Natural killer cell (primary cell): ENCODE measurements at regions not wholly inside any gene's neighbourhood (a gene's known extent, or its start where the extent isn't known, plus 50 kb on each side); places are given as distances from the start of the nearest gene placed in this dataset.

ENCODE experiments used
- ATAC-seq, 3 donors: fragments of 150-1000 bp in 2 of 3; fragments of 200-7000 bp in 1 of 3; cut with Tn5 transposase; 1 replicate in 1 of 3; 2 replicates in 2 of 3; pipeline ENCODE4 v1.10.0; 2021; ENCODE audit warnings: mild to moderate bottlenecking in 2 of 3, moderate library complexity in 2 of 3
- DNase-seq, 2 donors: peaks; one replicate each; pipeline versions ENCODE4 v3.0.0 to v3.0.0-alpha.2; 2013 to 2021; ENCODE audit warnings: mixed read lengths in 1 of 2
- H3K27ac ChIP-seq: one replicate; pipeline ENCODE4 v1.5.1; 2013; ENCODE audit warnings: mild to moderate bottlenecking, low read length
- H3K27me3 ChIP-seq: one replicate; pipeline ENCODE4 v1.6.1; 2013; ENCODE audit warnings: low read length; ENCODE audit not compliant: control insufficient read depth, insufficient read depth
- H3K36me3 ChIP-seq: one replicate; pipeline ENCODE4 v1.6.1; 2013; ENCODE audit warnings: low read length; ENCODE audit not compliant: control insufficient read depth, insufficient read depth
- H3K4me1 ChIP-seq: one replicate; pipeline ENCODE4 v1.6.1; 2013; ENCODE audit warnings: low read length; ENCODE audit not compliant: control insufficient read depth, insufficient read depth
- H3K4me3 ChIP-seq: one replicate; pipeline ENCODE4 v1.5.1; 2013; ENCODE audit warnings: low read length
- H3K9me3 ChIP-seq: one replicate; pipeline ENCODE4 v1.6.1; 2013; ENCODE audit warnings: low read length; ENCODE audit not compliant: control insufficient read depth, insufficient read depth
- H3K27ac Mint-ChIP-seq, 2 donors: one replicate each; pipeline ENCODE4 v1.8.0; 2022; ENCODE audit warnings: mild to moderate bottlenecking in 2 of 2, mixed read lengths in 2 of 2, moderate library complexity in 1 of 2
- H3K27me3 Mint-ChIP-seq, 2 donors: one replicate each; pipeline ENCODE4 v1.8.0; 2022; ENCODE audit warnings: low read depth in 2 of 2, mixed read lengths in 2 of 2
- H3K36me3 Mint-ChIP-seq: one replicate; pipeline ENCODE4 v1.8.0; 2022; ENCODE audit warnings: mixed read lengths
- H3K4me1 Mint-ChIP-seq, 2 donors: one replicate each; pipeline ENCODE4 v1.8.0; 2022; ENCODE audit warnings: mixed read lengths in 2 of 2
- H3K4me3 Mint-ChIP-seq: one replicate; pipeline ENCODE4 v1.8.0; 2022; ENCODE audit warnings: mild to moderate bottlenecking, moderate library complexity, mixed read lengths
- H3K9me3 Mint-ChIP-seq, 2 donors: one replicate each; pipeline ENCODE4 v1.8.0; 2022; ENCODE audit warnings: mixed read lengths in 2 of 2
- CTCF ChIP-seq: fragments of 200-600 bp; IDR thresholded peaks from one replicate; pipeline ENCODE4 v1.8.0; 2022; ENCODE audit warnings: antibody characterized with exemption
- WGBS: methylation state at CpG from one replicate; pipeline ENCODE4 v1.1.7; 2013; ENCODE audit warnings: missing lambda C conversion rate; ENCODE audit not compliant: insufficient coverage; 5-methylcytosine and 5-hydroxymethylcytosine counted together
- intact Hi-C: fragments of 100-400 bp; cut with micrococcal nuclease; formaldehyde crosslinking; loops from one replicate; pipeline ENCODE4 v1.14.2; 2022

- Histone ChIP-seq H3K4me3 (no peak overlapping the region), H3K4me1 (no peaks in the 10 kb centered on the region), H3K36me3 (no peaks in the 10 kb centered on the region), H3K27ac (no peak overlapping the region), H3K27me3 (no peaks in the 10 kb centered on the region), H3K9me3 (peaks cover 8% of the 10 kb centered on the region)
- H3K27me3 Mint-ChIP-seq = no peaks in the 10 kb centered on the region
- intact Hi-C loops = no loop called here
- peaks cover 2 to 12% of the 10 kb centered on the region in 2 donors for H3K9me3 Mint-ChIP-seq
- H3K4me1 Mint-ChIP-seq = no peaks in the 10 kb centered on the region
- 91% methylated on average over 3 of the region's 3 CpGs for WGBS
- H3K27ac Mint-ChIP-seq = no peak overlapping the region
- ATAC-seq (no peak), DNase-seq (no peak)
- H3K4me3 Mint-ChIP-seq = no peak overlapping the region
- H3K36me3 Mint-ChIP-seq = no peaks in the 10 kb centered on the region
- TF ChIP-seq CTCF = no peak
Measured at GRCh38 chrX:122880952-122881351, 303.1 kb upstream of the GRIA3 start.

GRCh38 chrX:122890729-122891128 lies 293.3 kb upstream of the GRIA3 start:
- Histone ChIP-seq H3K27ac (no peak overlapping the region), H3K36me3 (no peaks in the 10 kb centered on the region), H3K4me3 (no peak overlapping the region), H3K9me3 (no peaks in the 10 kb centered on the region), H3K4me1 (no peaks in the 10 kb centered on the region), H3K27me3 (no peaks in the 10 kb centered on the region)
- no peak overlapping the region for H3K4me3 Mint-ChIP-seq
- DNase-seq = no peak
- no peaks in the 10 kb centered on the region for H3K4me1 Mint-ChIP-seq
- no peaks in the 10 kb centered on the region for H3K36me3 Mint-ChIP-seq
- no peaks in the 10 kb centered on the region for H3K27me3 Mint-ChIP-seq
- intact Hi-C loops = no loop called here
- H3K27ac Mint-ChIP-seq = no peak overlapping the region
- TF ChIP-seq CTCF = no peak
- ATAC-seq = no peak
- H3K9me3 Mint-ChIP-seq = peaks cover 0 to 2% of the 10 kb centered on the region in 2 donors

- no peaks in the 10 kb centered on the region for H3K27me3 ChIP-seq
- WGBS = 83% methylated on average over 7 of the region's 7 CpGs
- no peaks in the 10 kb centered on the region for H3K4me1 ChIP-seq
- Mint-ChIP-seq H3K36me3 (no peaks in the 10 kb centered on the region), H3K27me3 (no peaks in the 10 kb centered on the region), H3K4me1 (no peaks in the 10 kb centered on the region), H3K27ac (no peak overlapping the region), H3K9me3 (peaks cover 3 to 11% of the 10 kb centered on the region in 2 donors), H3K4me3 (no peak overlapping the region)
- ATAC-seq (no peak), DNase-seq (no peak)
- H3K4me3 ChIP-seq = no peak overlapping the region
- no peaks in the 10 kb centered on the region for H3K9me3 ChIP-seq
- TF ChIP-seq CTCF = no peak
- H3K27ac ChIP-seq = no peak overlapping the region
- H3K36me3 ChIP-seq = no peaks in the 10 kb centered on the region
- intact Hi-C loops = no loop called here
Measured at GRCh38 chrX:122906726-122907125, 277.4 kb upstream of the GRIA3 start.

- no peak for TF ChIP-seq CTCF
- Mint-ChIP-seq H3K27ac (no peak overlapping the region), H3K9me3 (peaks cover 3 to 11% of the 10 kb centered on the region in 2 donors), H3K27me3 (no peaks in the 10 kb centered on the region), H3K4me3 (no peak overlapping the region), H3K36me3 (no peaks in the 10 kb centered on the region), H3K4me1 (no peaks in the 10 kb centered on the region)
- 67% methylated on average over 1 of the region's 1 CpG for WGBS
- Histone ChIP-seq H3K4me1 (no peaks in the 10 kb centered on the region), H3K27me3 (no peaks in the 10 kb centered on the region), H3K27ac (no peak overlapping the region), H3K4me3 (no peak overlapping the region), H3K36me3 (no peaks in the 10 kb centered on the region), H3K9me3 (no peaks in the 10 kb centered on the region)
- DNase-seq (no peak), ATAC-seq (no peak)
- intact Hi-C loops = no loop called here
Measured at GRCh38 chrX:122907375-122907774, 276.7 kb upstream of the GRIA3 start.
